Pons (tissue), 1 donor: ENCODE measurements at regions not wholly inside any gene's neighbourhood (a gene's known extent, or its start where the extent isn't known, plus 50 kb on each side); places are given as distances from the start of the nearest gene placed in this dataset.

Experiments
- DNase-seq: peaks from one replicate; pipeline ENCODE4 v3.0.0-alpha.2; 2016; ENCODE audit warnings: low spot score

DNA sequence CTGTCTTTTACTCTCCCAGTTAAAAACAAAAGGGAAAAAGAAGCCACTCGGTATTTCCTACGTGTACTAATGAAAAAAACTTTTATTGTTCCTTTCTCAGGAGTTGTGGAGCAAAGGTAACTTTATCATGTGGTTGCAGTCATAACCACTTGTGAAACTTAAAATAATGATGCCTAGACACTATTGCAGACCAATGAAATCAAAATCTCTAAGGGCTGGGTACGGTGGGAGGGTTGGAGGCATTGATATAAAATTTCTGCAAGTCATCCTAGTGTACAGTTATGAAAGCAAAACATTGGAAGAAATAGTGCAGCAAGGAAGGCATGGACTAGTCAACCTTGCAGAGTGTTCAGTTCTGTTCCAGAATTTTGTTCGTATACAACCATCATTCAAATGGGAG lies 808.8 kb downstream of the TUSC7 start:
- DNase-seq: no peak

GRCh38 chr3:117519776-117520175 lies 810.2 kb downstream of the TUSC7 start:
- no peak for DNase-seq

GRCh38 chr3:117520582-117520981 lies 811.0 kb downstream of the TUSC7 start:
- no peak for DNase-seq

GRCh38 chr3:117523418-117523817 lies 813.8 kb downstream of the TUSC7 start:
- DNase-seq: no peak

DNA sequence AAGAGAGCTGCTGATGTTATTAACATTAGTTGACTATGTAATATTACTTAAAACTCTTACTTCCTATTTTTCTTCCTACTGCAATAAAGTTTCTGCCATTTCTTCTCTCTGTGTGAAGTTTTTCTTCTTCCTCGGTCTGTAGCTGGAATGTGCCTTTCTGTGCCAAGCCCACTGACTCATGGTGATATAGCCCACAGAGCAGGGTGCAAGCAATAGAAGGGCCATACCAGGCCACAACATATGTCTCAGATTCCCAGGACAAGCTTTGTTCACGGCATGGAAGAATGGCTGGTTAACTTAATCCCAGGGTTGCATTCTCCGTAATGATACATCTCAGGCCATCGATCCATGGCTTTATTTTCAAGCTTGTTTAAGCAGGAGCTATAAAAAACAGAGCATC lies 815.3 kb downstream of the TUSC7 start:
- no peak for DNase-seq

- DNase-seq: peak; percentile 77
Measured at GRCh38 chr3:117526470-117527079, 817.0 kb downstream of the TUSC7 start.

GRCh38 chr3:117527346-117527745 lies 817.8 kb downstream of the TUSC7 start:
- DNase-seq: no peak

- no peak for DNase-seq
Measured at GRCh38 chr3:117528688-117529087, 819.1 kb downstream of the TUSC7 start.

GRCh38 chr3:117531078-117531767 lies 821.6 kb downstream of the TUSC7 start:
- DNase-seq: no peak

DNA sequence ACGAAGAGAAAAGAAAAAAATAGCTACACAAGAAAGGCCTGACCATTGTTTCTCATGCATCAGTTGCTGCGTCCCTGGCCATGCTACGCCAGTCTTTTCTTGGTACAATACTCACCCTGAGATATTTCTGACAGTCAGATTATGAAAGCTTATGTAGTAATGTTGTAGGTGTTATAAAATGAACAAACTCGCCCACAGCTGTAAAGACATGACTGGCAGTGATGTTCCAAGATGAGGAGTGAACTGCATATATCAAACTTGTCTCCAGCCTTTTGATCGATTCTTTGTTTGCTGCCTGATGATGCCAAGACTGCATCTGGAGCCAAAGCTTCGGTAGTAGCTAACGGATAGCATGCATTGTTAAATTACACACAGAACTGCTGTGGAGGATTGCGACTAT lies 822.7 kb downstream of the TUSC7 start:
- peak; percentile 28 for DNase-seq

- no peak for DNase-seq
Measured at GRCh38 chr3:117534138-117534537, 824.6 kb downstream of the TUSC7 start.

- DNase-seq: no peak
Measured at GRCh38 chr3:117536006-117536405, 826.4 kb downstream of the TUSC7 start.

GRCh38 chr3:117537949-117538348 lies 828.4 kb downstream of the TUSC7 start:
- DNase-seq: no peak

DNA sequence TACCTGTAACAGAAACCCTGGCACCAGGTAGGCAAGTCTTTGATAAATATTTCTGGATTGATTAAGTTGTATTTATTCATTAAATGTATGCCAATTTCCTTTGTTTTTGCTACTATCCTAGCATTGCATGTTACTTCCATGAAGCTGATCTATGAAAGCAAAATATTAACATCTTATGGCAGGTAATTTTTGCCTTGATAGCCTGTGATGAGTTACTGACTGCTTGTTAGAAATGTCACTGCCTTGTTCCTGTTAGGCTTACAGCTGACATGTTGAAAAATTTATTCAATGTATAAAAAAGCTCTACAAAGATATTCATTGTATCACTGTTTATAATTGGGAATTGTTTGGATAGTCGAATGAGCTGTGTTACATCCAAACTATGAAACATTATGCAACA lies 830.1 kb downstream of the TUSC7 start:
- DNase-seq: no peak

DNA sequence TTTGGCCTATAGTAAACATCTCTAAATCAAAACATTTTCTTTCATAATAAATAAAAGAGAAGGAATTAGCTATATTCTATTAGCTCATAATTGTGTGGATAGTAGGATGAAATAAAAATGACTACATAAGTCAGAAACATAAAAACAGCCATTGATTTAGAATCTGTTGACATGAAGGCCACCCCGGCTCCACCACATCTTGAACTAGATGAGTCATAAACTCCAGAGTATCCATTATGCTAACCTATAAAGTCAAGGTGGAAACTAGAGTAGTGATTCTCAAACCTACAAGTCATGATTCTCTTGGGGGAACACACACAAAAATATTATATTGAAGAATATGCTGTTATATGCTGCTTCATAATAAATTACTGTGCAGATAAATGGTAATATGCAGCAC lies 831.0 kb downstream of the TUSC7 start:
- DNase-seq: no peak

GRCh38 chr3:117541721-117542120 lies 832.1 kb downstream of the TUSC7 start:
- no peak for DNase-seq

DNA sequence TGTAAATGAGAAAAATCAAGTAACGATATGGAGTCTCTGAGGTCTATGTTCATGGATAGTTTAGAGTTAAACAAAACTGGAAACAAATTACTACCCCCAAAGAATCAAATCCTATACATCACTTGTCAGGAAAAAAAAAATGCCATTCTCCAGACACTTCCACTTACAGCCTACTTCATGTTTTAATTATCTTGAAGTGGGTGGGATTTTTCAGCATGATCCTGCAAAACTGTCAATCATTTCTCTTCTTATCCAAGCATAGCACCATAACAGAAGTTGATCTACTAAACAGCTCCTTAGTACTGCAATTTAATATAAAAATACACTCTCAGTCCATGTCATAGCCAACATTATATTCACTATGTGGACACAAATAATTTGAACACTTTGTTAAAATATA lies 833.9 kb downstream of the TUSC7 start:
- no peak for DNase-seq

DNA sequence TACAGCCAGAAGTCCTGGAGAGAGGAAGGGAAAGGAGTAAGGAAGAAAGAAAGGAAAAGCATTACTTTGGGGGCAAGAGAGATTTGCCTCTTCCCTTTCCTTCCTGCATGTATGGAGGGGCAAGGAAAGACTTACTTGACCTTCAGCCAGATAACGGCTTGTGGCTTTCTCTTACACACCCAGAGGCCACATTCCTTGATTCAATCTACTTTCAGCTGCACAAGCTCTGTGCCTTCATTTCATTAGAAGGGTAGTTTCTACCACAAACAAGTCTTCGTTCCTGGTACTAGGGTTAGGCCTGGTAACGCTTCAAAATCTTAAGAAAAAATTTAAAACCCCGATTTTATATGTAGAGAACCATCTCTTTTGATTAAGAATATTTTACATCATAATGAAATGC lies 835.9 kb downstream of the TUSC7 start:
- no peak for DNase-seq

- no peak for DNase-seq
Measured at GRCh38 chr3:117547956-117548550, 838.5 kb downstream of the TUSC7 start.

GRCh38 chr3:117548600-117548999 lies 839.0 kb downstream of the TUSC7 start:
- no peak for DNase-seq

GRCh38 chr3:117549716-117550115 lies 840.1 kb downstream of the TUSC7 start:
- no peak for DNase-seq

DNA sequence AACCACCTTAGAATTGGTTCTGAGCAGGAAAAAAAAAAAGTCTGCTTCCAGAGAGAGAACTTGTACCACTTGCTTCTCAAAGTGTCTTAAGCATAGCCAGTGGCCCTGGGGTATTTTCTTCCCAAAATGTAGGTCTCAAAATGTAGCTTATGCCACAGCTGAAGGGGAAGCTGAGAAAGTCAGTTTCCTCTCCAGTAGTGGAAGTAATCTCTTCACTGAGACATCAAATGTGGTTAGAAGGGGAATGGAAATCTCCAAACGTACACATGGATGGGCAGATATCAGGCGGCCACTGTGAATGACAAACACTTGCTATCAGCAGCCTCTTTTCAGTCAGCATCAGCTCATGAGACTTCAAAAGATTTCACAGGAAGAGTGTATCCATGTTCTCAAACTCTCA lies 841.2 kb downstream of the TUSC7 start:
- DNase-seq: peak; percentile 49

DNA sequence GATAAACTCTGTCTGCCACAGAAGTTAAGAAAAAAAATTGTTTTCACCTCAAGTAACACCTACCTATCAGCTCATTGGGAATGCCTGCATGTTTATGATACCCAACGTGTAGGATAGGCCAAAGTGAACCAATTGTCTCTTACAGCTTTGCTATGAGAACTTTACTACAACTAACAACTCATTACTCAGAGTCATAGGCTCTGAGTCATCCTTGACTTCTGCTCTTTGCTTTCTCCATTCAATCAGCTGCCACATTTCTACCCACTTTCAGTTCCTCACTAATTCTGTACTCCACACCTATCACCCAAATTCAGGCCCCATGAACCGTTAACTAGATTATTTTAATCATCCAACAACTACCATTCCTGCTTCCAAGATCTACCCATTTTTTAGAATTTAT lies 843.9 kb downstream of the TUSC7 start:
- DNase-seq: no peak
